Fibroblast of lung (primary cell): ENCODE measurements at regions not wholly inside any gene's neighbourhood (a gene's known extent, or its start where the extent isn't known, plus 50 kb on each side); places are given as distances from the start of the nearest gene placed in this dataset.

Source experiments
- DNase-seq, 2 donors: peaks; one replicate each; pipeline versions ENCODE4 v3.0.0 to v3.0.0-alpha.2; 2010; ENCODE audit warnings: low read depth in 2 of 2
- H2AFZ ChIP-seq: 2 replicates; pipeline ENCODE4 v1.5.1; 2012; ENCODE audit warnings: low read length, control low read depth, inconsistent platforms
- H3K27ac ChIP-seq: 2 replicates; pipeline ENCODE4 v1.5.1; 2011; ENCODE audit warnings: low read length, control low read depth; ENCODE audit not compliant: insufficient read depth
- H3K27me3 ChIP-seq: 2 replicates; pipeline ENCODE4 v1.5.1; 2011; ENCODE audit warnings: mild to moderate bottlenecking, low read length; ENCODE audit not compliant: control insufficient read depth, insufficient read depth
- H3K36me3 ChIP-seq: 2 replicates; pipeline ENCODE4 v1.5.1; 2011; ENCODE audit warnings: low read length; ENCODE audit not compliant: control insufficient read depth, insufficient read depth
- H3K4me1 ChIP-seq: 2 replicates; pipeline ENCODE4 v1.5.1; 2011; ENCODE audit warnings: low read length; ENCODE audit not compliant: control insufficient read depth, insufficient read depth; ENCODE audit errors: extremely low read depth
- H3K4me2 ChIP-seq: 2 replicates; pipeline ENCODE4 v1.5.1; 2011; ENCODE audit warnings: low read length, control low read depth; ENCODE audit not compliant: insufficient read depth; ENCODE audit errors: extremely low read depth
- H3K4me3 ChIP-seq, 4 experiments: fragments of 200-600 bp in 1 of 4; sonication (generic) in 1 of 4; replicated peaks in 1 of 4; 2 replicates each; pipeline ENCODE4 v1.5.1; 2011 to 2016; ENCODE audit warnings: low read length in 4 of 4, low read depth in 3 of 4, mild to moderate bottlenecking in 3 of 4, control low read depth in 2 of 4, inconsistent platforms in 1 of 4, mixed read lengths in 1 of 4; ENCODE audit not compliant: insufficient read depth in 1 of 4; ENCODE audit errors: control extremely low read depth in 1 of 4
- H3K79me2 ChIP-seq: 2 replicates; pipeline ENCODE4 v1.5.1; 2012; ENCODE audit warnings: mild to moderate bottlenecking, low read length, inconsistent platforms; ENCODE audit not compliant: control insufficient read depth, insufficient read depth
- H3K9ac ChIP-seq: 2 replicates; pipeline ENCODE4 v1.5.1; 2011; ENCODE audit warnings: mild to moderate bottlenecking, low read length, control low read depth; ENCODE audit not compliant: insufficient read depth
- H3K9me3 ChIP-seq: 2 replicates; pipeline ENCODE4 v1.5.1; 2012; ENCODE audit warnings: low read depth, low read length; ENCODE audit not compliant: control insufficient read depth, insufficient read depth
- H4K20me1 ChIP-seq: 2 replicates; pipeline ENCODE4 v1.5.1; 2011; ENCODE audit warnings: low read length; ENCODE audit not compliant: control insufficient read depth, insufficient read depth; ENCODE audit errors: extremely low read depth
- CTCF ChIP-seq, 2 donors: IDR thresholded peaks in 1 of 2; conservative IDR thresholded peaks in 1 of 2; 1 replicate in 1 of 2; 2 replicates in 1 of 2; pipeline ENCODE4 v1.5.1; 2011 to 2012; ENCODE audit warnings: low read length in 2 of 2, control low read depth in 1 of 2, inconsistent platforms in 1 of 2, low read depth in 1 of 2, mild to moderate bottlenecking in 1 of 2
- EZH2 ChIP-seq: IDR thresholded peaks from 2 replicates; pipeline ENCODE4 v1.5.1; 2012; ENCODE audit warnings: low read length, control low read depth, mild to moderate bottlenecking; ENCODE audit errors: missing control alignments

GRCh38 chr6:81387163-81387562, 365.3 kb downstream of the TENT5A start:
- H3K9me3 ChIP-seq: no peaks in the 10 kb centered on the region
- no peaks in the 10 kb centered on the region for H3K79me2 ChIP-seq
- H3K27me3 ChIP-seq: no peaks in the 10 kb centered on the region
- H3K27ac ChIP-seq: no peak overlapping the region
- DNase-seq: no peak
- no peaks in the 10 kb centered on the region for H3K4me1 ChIP-seq
- no peak for TF ChIP-seq EZH2
- TF ChIP-seq CTCF (conservative IDR thresholded peaks at IDR 0.05 in 1 of 2, IDR thresholded peaks at IDR 0.05 in 1 of 2; ENCODE audit: low read depth in 1 of 2, low read length in 2 of 2): no peak
- no peak overlapping the region for H3K4me2 ChIP-seq
- no peak overlapping the region for H2AFZ ChIP-seq
- no peak overlapping the region for H3K4me3 ChIP-seq
- H3K9ac ChIP-seq: no peak overlapping the region
- H3K36me3 ChIP-seq: no peaks in the 10 kb centered on the region
- no peaks in the 10 kb centered on the region for H4K20me1 ChIP-seq

- DNase-seq: no peak
- TF ChIP-seq CTCF (conservative IDR thresholded peaks at IDR 0.05 in 1 of 2, IDR thresholded peaks at IDR 0.05 in 1 of 2; ENCODE audit: low read depth in 1 of 2, low read length in 2 of 2) (no peak), EZH2 (no peak)
Measured at GRCh38 chr6:81384921-81385320, 367.6 kb downstream of the TENT5A start.

GRCh38 chr6:81383472-81383871, 369.0 kb downstream of the TENT5A start:
- Histone ChIP-seq H4K20me1 (no peaks in the 10 kb centered on the region), H3K27ac (no peak overlapping the region), H2AFZ (no peak overlapping the region), H3K4me2 (no peak overlapping the region), H3K27me3 (no peaks in the 10 kb centered on the region), H3K4me3 (no peak overlapping the region), H3K4me1 (no peaks in the 10 kb centered on the region), H3K36me3 (no peaks in the 10 kb centered on the region), H3K9ac (no peak overlapping the region), H3K79me2 (no peaks in the 10 kb centered on the region), H3K9me3 (no peaks in the 10 kb centered on the region)
- no peak for DNase-seq
- no peak for TF ChIP-seq CTCF (conservative IDR thresholded peaks at IDR 0.05 in 1 of 2, IDR thresholded peaks at IDR 0.05 in 1 of 2; ENCODE audit: low read depth in 1 of 2, low read length in 2 of 2)
- TF ChIP-seq EZH2: no peak

More at GRCh38 chr6:81384921-81385320, 367.6 kb downstream of the TENT5A start:
- H3K79me2 ChIP-seq: no peaks in the 10 kb centered on the region
- H3K27ac ChIP-seq: no peak overlapping the region
- H3K9ac ChIP-seq: no peak overlapping the region
- no peaks in the 10 kb centered on the region for H3K9me3 ChIP-seq
- no peaks in the 10 kb centered on the region for H3K36me3 ChIP-seq
- H3K4me3 ChIP-seq: no peak overlapping the region
- no peaks in the 10 kb centered on the region for H3K4me1 ChIP-seq
- H3K27me3 ChIP-seq: no peaks in the 10 kb centered on the region
- H4K20me1 ChIP-seq: no peaks in the 10 kb centered on the region
- H2AFZ ChIP-seq: no peak overlapping the region
- no peak overlapping the region for H3K4me2 ChIP-seq
